ENCODE measurements at regions not wholly inside any gene's neighbourhood (a gene's known extent, or its start where the extent isn't known, plus 50 kb on each side); places are given as distances from the start of the nearest gene placed in this dataset.

DNA sequence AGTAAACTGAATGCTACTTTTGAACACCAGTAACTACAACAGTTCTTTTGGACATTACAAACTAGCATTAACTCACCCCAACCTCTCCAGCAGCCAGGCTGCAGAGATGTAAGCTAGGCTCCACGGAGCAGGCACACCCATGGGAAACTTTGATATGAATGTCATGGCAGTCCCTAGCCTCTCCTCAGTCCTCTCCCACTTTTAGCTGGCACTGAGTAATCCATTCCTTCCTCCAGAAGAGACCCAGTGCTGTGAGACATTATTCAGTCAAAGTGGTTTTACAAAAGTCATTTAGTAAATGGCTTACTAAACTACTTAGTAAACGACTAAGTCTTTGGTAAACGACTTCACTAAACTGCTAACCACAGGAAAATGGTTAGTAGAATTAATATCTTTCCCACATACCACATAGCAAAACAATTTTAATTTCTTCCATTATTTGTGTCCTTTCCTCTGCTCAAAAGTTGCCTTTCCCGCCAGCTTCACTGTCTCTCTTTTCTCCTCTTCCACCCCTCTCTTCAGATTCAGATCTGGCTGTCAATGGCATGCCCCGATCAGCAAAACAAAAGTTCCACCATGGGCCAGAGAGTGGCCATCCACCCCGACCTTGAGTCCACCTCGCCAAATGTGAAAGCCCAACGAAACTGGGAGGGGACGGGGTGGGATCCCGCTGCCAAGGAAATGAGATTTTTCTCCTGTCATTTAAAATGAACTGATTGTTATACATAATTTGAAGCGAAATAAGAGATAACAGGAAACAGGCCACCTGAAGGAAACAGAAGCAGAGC is 67.5 kb upstream of the TJP1 start (continued):
- TF ChIP-seq ZNF773 (CRISPR knock-in tag; IDR thresholded peaks at IDR 0.05; ENCODE audit: borderline replicate concordance) (no peak), ZSCAN31 (CRISPR knock-in tag; IDR thresholded peaks at IDR 0.05; ENCODE audit: low read depth) (no peak)

DNA sequence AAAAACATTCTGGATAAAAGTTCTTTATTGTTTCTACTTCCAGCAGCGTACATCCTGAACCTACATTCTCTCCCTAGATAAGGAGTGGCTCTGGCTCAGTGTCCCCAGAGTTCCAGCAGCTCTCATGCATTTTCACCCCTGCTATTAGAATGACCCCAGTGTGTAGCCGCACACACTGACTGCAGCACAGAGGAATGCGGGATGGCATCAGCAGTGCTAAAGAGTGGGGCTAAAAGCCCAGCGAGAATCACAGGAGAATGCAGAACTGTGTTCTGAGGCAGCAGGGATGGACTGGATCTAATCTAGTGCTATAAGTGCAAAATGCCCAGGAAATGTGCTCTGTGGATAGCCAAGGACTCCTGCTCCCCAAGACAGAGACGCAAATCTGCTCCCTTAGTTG is 66.4 kb upstream of the TJP1 start:
- H3K4me1 ChIP-seq (ENCODE audit: insufficient read depth, low read length), result peaks cover 7% of the 10 kb centered on the region
- H3K27ac ChIP-seq (ENCODE audit: extremely low read length, insufficient read depth, low read length), result no peak overlapping the region
- no peak overlapping the region for H3K4me2 ChIP-seq (ENCODE audit: low read depth, low read length)
- H3K27me3 ChIP-seq (ENCODE audit: control insufficient read depth in 1 of 2, insufficient read depth in 2 of 2, low read length in 2 of 2), result peaks cover 0 to 4% of the 10 kb centered on the region in 2 experiments; a peak in 1 of 5 replicates
- ATAC-seq (peak; percentile 39; the same call in 1 of the 3 replicates), FAIRE-seq (no peak), DNase-seq (ENCODE audit: low spot score) (no peak)
- no peaks in the 10 kb centered on the region for H3K79me2 ChIP-seq (ENCODE audit: insufficient read depth, low read length)
- H2AFZ ChIP-seq (ENCODE audit: low read length), result no peak overlapping the region
- H3K36me3 ChIP-seq (replicated peaks in 1 of 2; ENCODE audit: control insufficient read depth in 1 of 2, insufficient read depth in 2 of 2, low read length in 2 of 2), result no peaks in the 10 kb centered on the region
- no TSS peak for BruUV-seq (replicated peaks)
- H3K4me3 ChIP-seq (replicated peaks in 1 of 3; ENCODE audit: insufficient read depth in 1 of 3, low read depth in 2 of 3, low read length in 3 of 3), result no peak overlapping the region
- H3K9ac ChIP-seq (ENCODE audit: insufficient read depth, low read depth, low read length), result no peak overlapping the region
- POLR2A ChIA-PET, result no interaction called here
- in situ Hi-C loops (cut with HindIII; ENCODE audit: extremely low pct_ligation_motif_present, low pct_unique_long_range_greater_than_20kb) (no loop called here), intact Hi-C loops (cut with micrococcal nuclease; ENCODE audit: unreplicated experiment) (no loop called here)
- H4K20me1 ChIP-seq (ENCODE audit: insufficient read depth, low read length), result no peaks in the 10 kb centered on the region
- no peaks in the 10 kb centered on the region for H3K9me3 ChIP-seq (ENCODE audit: low read length)
- CTCF ChIA-PET (ENCODE audit: low intra/inter-chr PET ratio, low total read pairs), result no interaction called here
- under 1% methylated on average over 5 of the region's 5 CpGs for WGBS (ENCODE audit: low lambda C conversion rate)
- TF ChIP-seq, protein P1, sequence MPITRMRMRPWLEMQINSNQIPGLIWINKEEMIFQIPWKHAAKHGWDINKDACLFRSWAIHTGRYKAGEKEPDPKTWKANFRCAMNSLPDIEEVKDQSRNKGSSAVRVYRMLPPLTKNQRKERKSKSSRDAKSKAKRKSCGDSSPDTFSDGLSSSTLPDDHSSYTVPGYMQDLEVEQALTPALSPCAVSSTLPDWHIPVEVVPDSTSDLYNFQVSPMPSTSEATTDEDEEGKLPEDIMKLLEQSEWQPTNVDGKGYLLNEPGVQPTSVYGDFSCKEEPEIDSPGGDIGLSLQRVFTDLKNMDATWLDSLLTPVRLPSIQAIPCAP (CRISPR knock-in tag; IDR thresholded peaks at IDR 0.05; ENCODE audit: low read depth), result no peak
- TF ChIP-seq E2F1 (CRISPR knock-in tag; IDR thresholded peaks at IDR 0.05) (no peak), ATF7-NPFF (CRISPR knock-in tag; IDR thresholded peaks at IDR 0.05; ENCODE audit: low read depth) (no peak), NCOA1 (CRISPR knock-in tag; IDR thresholded peaks at IDR 0.05) (no peak), USF2 (IDR thresholded peaks at IDR 0.05; ENCODE audit: low read depth, low read length) (no peak), USF2 (CRISPR knock-in tag; IDR thresholded peaks at IDR 0.05; ENCODE audit: borderline replicate concordance) (no peak), CSRNP2 (CRISPR knock-in tag; conservative IDR thresholded peaks at IDR 0.05; ENCODE audit: low read depth) (no peak), ZBTB39 (CRISPR knock-in tag; IDR thresholded peaks at IDR 0.05) (no peak), ATF4 (CRISPR knock-in tag; IDR thresholded peaks at IDR 0.05) (no peak), PHB2 (IDR thresholded peaks at IDR 0.05; ENCODE audit: partially characterized antibody) (no peak), ZNF160 (CRISPR knock-in tag; IDR thresholded peaks at IDR 0.05) (no peak)
